ENCODE measurements at regions not wholly inside any gene's neighbourhood (a gene's known extent, or its start where the extent isn't known, plus 50 kb on each side); places are given as distances from the start of the nearest gene placed in this dataset.

DNA sequence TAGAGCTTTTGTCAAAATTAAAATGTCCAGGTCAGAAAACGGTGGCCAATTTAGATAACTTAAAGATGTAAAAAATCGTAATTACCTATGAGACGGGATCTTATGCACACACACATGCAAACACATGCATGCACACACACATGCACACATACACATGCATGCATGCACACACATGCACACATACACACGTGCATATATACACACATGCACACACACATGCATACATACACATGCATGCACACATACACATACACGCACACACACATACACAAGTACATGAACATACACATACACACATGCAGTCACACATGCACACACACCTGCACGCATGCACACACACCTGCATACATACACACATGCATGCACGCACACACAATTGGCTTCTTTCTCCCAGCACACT lies 362.0 kb downstream of the IRX1 start:
- no peak for TF ChIP-seq ZNF133 (tag by site-specific recombination; IDR thresholded peaks at IDR 0.05)
- TF ChIP-seq REPIN1 (tag by site-specific recombination; IDR thresholded peaks at IDR 0.05; ENCODE audit: low read depth), result no peak
- no peak for TF ChIP-seq ZSCAN5A (tag by site-specific recombination; IDR thresholded peaks at IDR 0.05)
- no peak for TF ChIP-seq SP3 (tag by site-specific recombination; IDR thresholded peaks at IDR 0.05)
